ENCODE measurements at regions not wholly inside any gene's neighbourhood (a gene's known extent, or its start where the extent isn't known, plus 50 kb on each side); places are given as distances from the start of the nearest gene placed in this dataset.
"Not testable (repeated sequence)": the region's sequence is repeated elsewhere in the genome, so short reads cannot be mapped to it uniquely, and the experiment has no call there.

DNA sequence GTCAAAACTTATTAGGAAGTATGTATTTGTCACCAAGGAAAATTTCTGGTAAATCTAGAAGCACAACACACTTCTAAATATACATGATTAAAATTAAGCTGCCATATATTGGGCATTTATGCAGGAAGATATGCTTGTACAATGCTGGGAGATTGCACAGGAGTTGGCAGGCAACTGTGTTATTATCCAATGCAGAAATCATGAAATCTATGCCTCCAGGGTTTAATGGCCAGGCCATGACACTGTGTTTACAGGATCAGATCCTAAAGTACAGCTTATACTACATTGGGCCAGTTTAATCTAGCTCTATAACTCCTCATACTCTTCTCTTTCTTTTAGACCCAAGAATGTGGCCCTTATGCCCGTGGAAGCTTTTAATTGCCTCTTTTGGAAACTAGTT lies 391.4 kb upstream of the DPH6 start:
- no peak for DNase-seq

- DNase-seq = no peak
Observed at GRCh38 chr15:35944945-35945585, 399.1 kb upstream of the DPH6 start.

GRCh38 chr15:35953424-35953823 lies 407.5 kb upstream of the DPH6 start:
- no peak for DNase-seq

DNA sequence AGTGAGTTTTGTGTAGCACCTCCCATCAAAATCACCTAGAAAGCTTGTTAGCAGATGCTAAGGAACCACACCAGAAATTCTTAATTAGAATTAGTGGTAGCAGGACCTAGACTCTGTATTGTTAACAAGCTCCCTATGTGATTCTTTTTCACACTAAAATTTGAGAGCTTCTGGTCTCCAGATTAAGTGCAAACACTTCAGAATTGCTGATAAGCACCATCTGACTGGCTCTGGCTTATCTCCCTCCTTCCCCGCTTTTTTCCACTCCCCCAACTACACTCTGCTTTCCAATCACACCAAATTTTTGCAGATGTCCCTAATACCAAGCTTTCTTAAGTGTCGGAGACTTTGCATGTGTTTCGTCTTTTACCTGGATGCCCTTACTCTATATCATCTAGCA lies 410.1 kb upstream of the DPH6 start:
- DNase-seq = no peak

- DNase-seq = no peak
Observed at GRCh38 chr15:35958021-35958420, 412.1 kb upstream of the DPH6 start.

- no peak for DNase-seq
Observed at GRCh38 chr15:35958975-35959374, 413.0 kb upstream of the DPH6 start.

DNA sequence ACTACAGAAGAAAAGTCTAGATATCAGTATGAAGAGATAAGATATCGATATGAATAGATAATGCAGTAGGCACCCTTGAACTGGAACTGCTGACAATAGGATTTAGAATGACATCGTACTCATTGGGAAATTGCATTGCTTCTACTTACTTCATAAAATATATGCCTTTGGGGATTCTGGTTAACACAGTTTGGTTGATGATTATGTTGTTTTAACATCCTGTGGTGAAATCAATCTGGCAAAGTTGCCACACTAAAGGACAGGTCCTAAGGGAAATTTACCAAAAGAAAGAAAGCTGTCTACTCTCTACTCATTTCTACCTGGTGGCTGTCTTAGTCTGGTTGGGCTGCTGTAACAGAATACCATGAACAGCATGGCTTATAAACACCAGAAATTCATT lies 417.4 kb upstream of the DPH6 start:
- no peak for DNase-seq

DNA sequence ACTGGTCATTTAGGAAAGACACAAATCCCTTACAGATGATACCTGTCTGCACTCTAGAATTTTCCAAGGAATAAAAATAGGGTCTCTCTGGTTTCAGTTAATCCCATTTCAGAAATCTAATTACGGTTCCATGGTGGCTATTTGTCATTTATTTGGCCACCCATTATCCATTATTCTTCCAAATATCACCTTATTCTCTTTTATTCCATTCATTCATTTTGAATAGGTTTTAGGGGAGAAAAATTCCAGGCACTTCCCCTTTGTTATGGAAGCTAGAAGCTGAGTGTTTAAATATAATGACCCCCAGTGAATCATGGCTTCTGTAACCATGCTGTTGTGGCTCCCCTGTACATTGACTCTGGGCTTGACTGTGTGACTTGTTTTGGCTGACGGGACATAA lies 420.8 kb upstream of the DPH6 start:
- no peak for DNase-seq

GRCh38 chr15:35967968-35968367 lies 422.0 kb upstream of the DPH6 start:
- DNase-seq = not testable (repeated sequence)

DNA sequence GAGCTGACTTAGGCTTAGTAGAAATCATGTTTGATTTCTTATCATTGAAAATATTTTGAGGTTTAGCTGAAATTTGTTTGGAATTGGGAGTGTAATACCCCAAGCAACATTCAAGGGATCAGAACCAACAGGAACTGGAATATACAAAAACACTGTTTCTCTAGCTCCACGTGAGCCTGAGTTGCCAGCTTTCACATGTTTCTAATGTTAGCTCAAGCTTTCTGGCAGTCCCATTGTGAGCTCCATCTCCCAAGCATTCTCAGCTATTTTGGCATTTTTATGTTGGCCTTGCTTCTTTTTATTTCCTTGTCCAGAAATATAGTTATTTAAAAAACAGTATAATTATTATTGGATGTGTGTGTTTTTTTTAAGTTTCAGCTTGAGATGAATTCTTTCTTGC lies 427.1 kb upstream of the DPH6 start:
- no peak for DNase-seq

GRCh38 chr15:35974052-35974451 lies 428.1 kb upstream of the DPH6 start:
- DNase-seq = no peak

DNA sequence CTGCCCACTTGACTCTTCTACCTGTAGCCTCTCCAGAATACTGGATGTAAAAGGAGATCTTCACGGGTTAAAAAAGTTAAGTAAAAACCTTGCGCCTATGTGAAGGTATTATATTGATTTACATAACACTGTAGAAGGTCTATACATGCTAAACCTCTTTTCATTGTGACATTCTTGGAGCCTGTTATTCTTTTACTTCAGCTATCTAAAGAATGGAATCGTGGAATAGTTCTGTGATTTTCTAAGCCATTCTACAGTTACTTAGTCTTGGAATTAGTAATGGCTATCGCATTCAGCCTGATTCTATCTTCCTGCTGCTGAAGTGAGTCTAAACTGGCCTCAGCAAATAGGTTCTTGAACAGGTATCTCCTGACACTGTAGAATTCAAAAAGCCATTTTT lies 430.0 kb upstream of the DPH6 start:
- no peak for DNase-seq

DNA sequence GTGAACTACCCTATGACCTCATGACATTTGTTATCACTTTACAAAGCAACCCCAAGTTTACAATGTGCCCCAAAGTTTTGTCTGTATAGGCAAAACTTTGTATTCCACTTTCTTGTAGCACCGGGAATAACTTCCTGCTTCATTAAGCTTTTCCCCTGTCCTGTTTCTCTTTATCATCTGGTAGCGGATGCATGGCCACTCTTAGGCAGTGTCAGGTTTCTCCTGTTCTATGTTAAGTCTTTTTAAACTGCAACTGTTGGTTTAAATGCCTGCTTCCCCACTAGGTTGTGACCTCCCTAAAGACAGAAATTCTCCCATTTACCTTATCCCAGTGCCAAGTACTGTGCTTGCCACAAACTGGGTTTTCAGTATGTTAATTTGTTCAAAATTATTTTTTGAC lies 433.6 kb upstream of the DPH6 start:
- no peak for DNase-seq

- no peak for DNase-seq
Observed at GRCh38 chr15:35980719-35981118, 434.8 kb upstream of the DPH6 start.

- DNase-seq = no peak
Observed at GRCh38 chr15:35986191-35986721, 440.3 kb upstream of the DPH6 start.

- no peak for DNase-seq
Observed at GRCh38 chr15:35987056-35987455, 441.1 kb upstream of the DPH6 start.

GRCh38 chr15:35991386-35991785 lies 445.4 kb upstream of the DPH6 start:
- DNase-seq = no peak

DNA sequence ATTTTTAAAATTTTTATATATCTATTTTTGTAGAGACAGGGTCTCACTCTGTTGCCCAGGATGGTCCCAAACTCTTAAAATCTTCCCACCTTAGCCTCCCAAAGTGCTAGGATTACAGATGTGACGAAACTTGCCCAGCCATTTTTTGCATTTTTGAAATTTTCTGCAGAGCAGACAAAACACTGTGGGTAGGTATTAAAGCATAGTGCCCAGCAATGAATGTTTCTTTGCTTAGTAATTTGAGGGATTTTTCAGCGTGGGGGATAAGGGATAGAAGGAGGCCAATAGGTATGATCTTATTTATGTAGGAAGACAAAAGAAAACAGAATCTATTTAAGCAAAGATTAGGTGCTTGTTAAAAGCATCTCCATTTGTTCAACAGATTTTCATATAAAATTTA lies 446.8 kb upstream of the DPH6 start:
- DNase-seq = no peak

DNA sequence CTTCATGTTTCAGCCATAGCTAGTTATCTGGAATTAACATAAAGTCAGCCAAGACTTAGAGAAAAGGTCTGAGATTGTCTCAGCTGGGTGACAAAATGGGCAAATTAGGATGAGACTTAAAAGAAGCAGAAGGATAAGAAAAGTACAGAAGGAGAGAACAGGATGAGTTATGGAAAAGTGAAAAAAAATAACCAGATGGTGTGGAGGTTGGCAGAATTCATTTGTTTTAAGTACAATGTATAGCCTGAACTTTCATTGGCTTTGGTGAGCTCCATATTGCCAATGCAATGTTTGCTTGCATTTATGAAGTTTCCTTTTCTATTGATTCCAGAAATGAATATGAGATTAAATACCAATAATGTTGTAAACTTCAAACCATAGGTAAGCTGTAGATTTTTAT lies 447.2 kb upstream of the DPH6 start:
- DNase-seq = no peak

DNA sequence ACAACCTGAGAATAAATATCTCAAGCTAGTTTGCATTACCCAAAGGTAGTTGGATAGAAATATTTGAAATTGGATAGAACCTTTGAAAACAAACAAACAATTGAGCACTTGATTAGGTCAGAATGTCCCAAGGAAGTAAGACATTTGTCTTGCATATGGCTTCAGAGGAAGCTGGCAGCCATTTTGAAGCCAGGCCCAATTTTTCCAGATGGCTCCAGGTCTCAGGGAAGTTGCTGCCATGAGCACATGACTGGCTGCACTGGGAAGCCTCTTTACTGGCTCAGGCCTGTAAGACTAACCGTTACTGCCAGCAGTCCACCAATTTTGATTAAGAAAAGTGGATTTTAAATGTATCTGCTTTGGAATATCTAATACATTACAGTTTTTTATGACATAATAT lies 448.9 kb upstream of the DPH6 start:
- DNase-seq = no peak

DNA sequence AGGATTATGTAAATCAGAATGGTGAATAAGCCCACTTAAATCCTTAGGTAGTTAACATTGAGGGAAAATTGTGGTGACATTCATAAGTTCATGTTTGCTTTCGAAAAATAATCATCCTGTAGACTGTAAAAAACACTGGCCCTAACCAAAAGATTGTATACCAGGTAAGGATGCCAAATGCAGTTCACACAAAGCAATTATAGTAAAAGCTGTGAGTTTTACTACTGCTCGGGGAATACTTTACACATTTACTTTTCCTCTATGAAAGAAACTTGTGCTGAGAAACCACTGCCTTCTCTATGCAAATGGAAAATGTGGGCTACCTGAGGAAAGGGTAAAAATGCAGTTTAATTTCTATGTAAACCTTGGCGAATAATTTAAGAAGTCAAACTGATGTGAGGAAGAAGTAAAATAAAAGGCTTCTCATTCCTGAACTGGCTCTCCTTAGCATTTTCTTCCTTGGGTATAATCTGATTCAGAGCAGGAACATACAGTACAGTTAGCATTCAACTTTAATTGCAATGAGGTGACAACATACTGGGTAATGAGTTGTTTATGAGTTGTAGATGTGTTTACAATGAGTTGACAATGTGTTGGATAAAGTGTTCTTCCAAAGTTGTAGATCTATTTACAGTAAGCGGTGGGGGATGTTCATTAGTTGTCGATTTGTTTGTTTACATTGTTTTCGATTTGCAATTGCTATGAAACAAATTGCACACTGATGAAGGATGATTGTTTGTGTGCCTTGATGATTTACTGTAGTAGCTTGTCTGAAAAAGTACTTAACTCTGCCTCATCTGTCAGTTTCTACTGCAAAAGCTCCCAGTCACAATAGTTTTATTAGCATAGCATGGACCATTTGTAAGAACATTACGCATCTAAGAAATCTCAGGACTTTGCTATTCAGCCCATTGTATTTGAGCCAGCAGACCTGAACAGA lies 453.0 kb upstream of the DPH6 start:
- DNase-seq = no peak

DNA sequence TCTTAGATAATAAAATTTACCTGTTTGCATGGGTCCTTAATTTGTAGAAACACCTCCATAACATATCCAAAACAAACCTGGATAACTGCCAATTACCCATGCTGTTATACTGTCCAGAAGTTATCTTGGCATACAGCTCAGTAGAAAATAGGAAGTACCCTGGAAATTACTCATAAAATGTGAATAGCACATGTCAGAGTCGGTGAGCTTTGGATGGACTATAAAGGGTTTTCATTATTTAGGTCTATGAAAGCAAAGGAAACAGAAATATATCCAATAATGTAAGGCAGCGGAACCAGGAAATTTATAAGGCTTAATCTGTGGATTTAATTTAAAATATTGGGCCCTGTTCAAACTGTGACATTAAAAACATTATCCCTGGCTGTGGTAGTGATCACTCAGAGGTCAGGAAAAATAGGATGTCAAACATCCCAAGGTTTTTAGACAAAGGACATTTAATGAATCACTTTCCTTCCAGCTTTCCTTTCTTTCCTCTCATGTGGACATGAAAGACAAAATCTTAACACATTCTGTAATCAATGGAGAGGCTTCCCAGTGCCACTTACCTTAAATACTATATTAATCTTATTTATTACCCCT lies 459.0 kb upstream of the DPH6 start:
- no peak for DNase-seq

DNA sequence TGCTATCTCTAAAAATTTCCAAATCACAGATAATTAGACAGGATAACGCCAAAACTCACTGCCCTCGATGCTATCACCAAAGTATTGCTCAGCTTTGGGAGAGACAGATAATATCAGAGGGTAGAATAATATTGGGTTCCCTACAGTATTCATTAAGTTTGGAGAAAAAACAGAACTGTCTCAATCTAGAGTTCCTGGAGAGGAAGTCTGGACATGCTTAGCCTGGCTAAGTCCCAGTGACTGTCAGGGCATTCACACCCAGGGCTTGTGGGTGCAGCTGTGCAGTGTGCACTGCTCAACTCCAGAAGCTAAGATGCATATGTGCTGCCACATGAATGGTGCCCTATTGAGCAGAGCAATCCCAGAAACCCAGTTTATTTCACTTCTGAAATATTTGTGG lies 459.6 kb upstream of the DPH6 start:
- no peak for DNase-seq

DNA sequence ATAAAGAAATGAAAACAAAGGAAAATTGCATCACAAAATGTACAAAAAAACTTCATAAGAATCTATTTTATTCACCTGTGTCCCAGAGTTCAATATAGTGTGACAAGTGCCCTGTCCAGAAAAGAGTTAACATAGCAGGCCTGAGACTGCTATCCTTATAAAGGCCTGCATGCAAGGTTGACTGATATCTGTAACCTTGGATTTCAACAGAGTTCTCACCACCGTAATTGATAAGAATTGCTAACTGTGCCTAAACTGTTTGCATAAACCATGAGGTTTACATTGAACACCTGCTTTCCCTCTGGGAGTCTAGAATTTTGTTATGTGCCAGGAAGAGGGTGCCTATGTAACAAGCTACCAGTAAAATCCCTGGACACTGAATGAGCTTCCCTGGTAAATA lies 461.7 kb upstream of the DPH6 start:
- no peak for DNase-seq
